ENCODE measurements at regions not wholly inside any gene's neighbourhood (a gene's known extent, or its start where the extent isn't known, plus 50 kb on each side); places are given as distances from the start of the nearest gene placed in this dataset.

DNA sequence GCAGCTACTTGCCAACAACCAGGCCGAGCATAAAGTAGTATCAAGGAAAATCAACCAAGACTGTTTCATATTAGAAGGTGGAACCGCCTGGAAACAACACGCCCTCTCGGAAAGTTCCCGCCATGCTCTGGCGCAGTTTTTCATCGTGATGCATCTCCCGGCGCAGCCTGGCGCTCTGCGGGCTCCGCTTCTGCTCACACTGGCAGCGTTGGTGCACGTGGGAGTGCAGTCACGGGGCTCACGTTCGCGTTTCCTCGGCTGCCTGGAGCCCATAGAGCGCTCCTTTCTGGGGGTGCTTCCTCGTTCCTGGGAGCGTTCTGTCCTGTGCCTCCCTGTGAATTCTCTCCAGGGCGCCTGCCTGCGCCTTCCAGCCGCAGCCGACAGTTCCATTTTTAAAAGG lies 227.3 kb downstream of the TBXT start:
- TF ChIP-seq, protein P1, sequence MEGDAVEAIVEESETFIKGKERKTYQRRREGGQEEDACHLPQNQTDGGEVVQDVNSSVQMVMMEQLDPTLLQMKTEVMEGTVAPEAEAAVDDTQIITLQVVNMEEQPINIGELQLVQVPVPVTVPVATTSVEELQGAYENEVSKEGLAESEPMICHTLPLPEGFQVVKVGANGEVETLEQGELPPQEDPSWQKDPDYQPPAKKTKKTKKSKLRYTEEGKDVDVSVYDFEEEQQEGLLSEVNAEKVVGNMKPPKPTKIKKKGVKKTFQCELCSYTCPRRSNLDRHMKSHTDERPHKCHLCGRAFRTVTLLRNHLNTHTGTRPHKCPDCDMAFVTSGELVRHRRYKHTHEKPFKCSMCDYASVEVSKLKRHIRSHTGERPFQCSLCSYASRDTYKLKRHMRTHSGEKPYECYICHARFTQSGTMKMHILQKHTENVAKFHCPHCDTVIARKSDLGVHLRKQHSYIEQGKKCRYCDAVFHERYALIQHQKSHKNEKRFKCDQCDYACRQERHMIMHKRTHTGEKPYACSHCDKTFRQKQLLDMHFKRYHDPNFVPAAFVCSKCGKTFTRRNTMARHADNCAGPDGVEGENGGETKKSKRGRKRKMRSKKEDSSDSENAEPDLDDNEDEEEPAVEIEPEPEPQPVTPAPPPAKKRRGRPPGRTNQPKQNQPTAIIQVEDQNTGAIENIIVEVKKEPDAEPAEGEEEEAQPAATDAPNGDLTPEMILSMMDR (IDR thresholded peaks at IDR 0.05), result no peak
- no peak for TF ChIP-seq POLR2A (IDR thresholded peaks at IDR 0.05)
